Uterus (tissue), 3 donors: ENCODE measurements at regions not wholly inside any gene's neighbourhood (a gene's known extent, or its start where the extent isn't known, plus 50 kb on each side); places are given as distances from the start of the nearest gene placed in this dataset.

Experiments used
- DNase-seq, 2 donors: peaks; one replicate each; pipeline ENCODE4 v3.0.0-alpha.2; 2019 to 2020
- H3K27ac ChIP-seq, 2 donors: fragments of 200-600 bp; sonication (generic); 1 replicate in 1 of 2; 2 replicates in 1 of 2; pipeline ENCODE4 v1.5.1; 2016 to 2018
- H3K27me3 ChIP-seq, 2 donors: fragments of 200-600 bp; sonication (generic); one replicate each; pipeline ENCODE4 v1.5.1; 2018 to 2019; ENCODE audit warnings: control low read depth in 1 of 2
- H3K36me3 ChIP-seq, 2 donors: fragments of 200-600 bp; sonication (generic); one replicate each; pipeline ENCODE4 v1.5.1; 2019; ENCODE audit warnings: control low read depth in 1 of 2
- H3K4me1 ChIP-seq, 2 donors: fragments of 200-600 bp; sonication (generic); one replicate each; pipeline ENCODE4 v1.5.1; 2018 to 2019; ENCODE audit warnings: control low read depth in 1 of 2
- H3K4me3 ChIP-seq, 2 donors: fragments of 200-600 bp; sonication (generic); 1 replicate in 1 of 2; 2 replicates in 1 of 2; pipeline ENCODE4 v1.5.1; 2018 to 2019; ENCODE audit warnings: mild to moderate bottlenecking in 1 of 2
- H3K9me3 ChIP-seq, 2 donors: fragments of 200-600 bp; sonication (generic); one replicate each; pipeline ENCODE4 v1.5.1; 2019; ENCODE audit warnings: control low read depth in 1 of 2
- POLR2A ChIP-seq, 2 donors: fragments of 450-650 bp; IDR thresholded peaks; one replicate each; pipeline ENCODE4 v1.6.1; 2016; ENCODE audit warnings: antibody characterized with exemption in 2 of 2, mild to moderate bottlenecking in 1 of 2, moderate library complexity in 1 of 2
- intact Hi-C: fragments of 100-400 bp; cut with DNase I; formaldehyde crosslinking; loops from one replicate; pipeline ENCODE4 v1.15.1; 2023; ENCODE audit warnings: low total_unique reads
- TF ChIP-seq, protein P1 (sequence below), 4 experiments: fragments of 200-600 bp in 2 of 4; fragments of 450-650 bp in 2 of 4; sonication (generic) in 2 of 4; IDR thresholded peaks; one replicate each; pipeline ENCODE4 v1.5.1; 2016 to 2019; ENCODE audit warnings: antibody characterized with exemption in 4 of 4, mild to moderate bottlenecking in 2 of 4, moderate library complexity in 1 of 4
- donor health status: DM: yes; HTN: yes; CAD: no.

DNA sequence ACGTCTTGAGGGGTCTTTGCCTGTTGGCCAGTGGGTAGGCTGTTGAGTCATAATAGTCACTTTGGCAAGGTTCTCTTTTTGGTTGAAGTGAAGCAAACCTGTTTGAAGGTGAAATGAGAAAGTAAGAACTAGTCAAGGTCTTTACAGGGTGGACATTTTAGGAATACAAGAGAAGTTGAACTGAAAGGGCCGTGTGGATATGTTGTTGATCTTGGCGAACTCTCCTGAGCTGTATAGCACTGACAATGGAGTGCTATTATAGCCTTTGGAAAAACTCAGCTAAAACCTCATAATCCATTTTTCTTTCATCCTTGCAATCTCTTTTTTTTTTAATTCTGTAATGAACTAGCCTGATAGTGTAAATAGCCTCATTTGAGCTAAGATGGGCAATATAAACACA lies 248.1 kb downstream of the MEIS1 start:
- H3K36me3 ChIP-seq = no peaks in the 10 kb centered on the region
- no peak for DNase-seq
- peaks cover 0 to 11% of the 10 kb centered on the region in 2 donors for H3K4me1 ChIP-seq
- peak overlapping the region; percentile 65 to 86 for H3K27ac ChIP-seq
- intact Hi-C loops = no loop called here
- no peak overlapping the region for H3K4me3 ChIP-seq
- H3K9me3 ChIP-seq = no peaks in the 10 kb centered on the region
- TF ChIP-seq, protein P1, sequence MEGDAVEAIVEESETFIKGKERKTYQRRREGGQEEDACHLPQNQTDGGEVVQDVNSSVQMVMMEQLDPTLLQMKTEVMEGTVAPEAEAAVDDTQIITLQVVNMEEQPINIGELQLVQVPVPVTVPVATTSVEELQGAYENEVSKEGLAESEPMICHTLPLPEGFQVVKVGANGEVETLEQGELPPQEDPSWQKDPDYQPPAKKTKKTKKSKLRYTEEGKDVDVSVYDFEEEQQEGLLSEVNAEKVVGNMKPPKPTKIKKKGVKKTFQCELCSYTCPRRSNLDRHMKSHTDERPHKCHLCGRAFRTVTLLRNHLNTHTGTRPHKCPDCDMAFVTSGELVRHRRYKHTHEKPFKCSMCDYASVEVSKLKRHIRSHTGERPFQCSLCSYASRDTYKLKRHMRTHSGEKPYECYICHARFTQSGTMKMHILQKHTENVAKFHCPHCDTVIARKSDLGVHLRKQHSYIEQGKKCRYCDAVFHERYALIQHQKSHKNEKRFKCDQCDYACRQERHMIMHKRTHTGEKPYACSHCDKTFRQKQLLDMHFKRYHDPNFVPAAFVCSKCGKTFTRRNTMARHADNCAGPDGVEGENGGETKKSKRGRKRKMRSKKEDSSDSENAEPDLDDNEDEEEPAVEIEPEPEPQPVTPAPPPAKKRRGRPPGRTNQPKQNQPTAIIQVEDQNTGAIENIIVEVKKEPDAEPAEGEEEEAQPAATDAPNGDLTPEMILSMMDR (IDR thresholded peaks at IDR 0.05) = no peak
- no peak for TF ChIP-seq POLR2A (IDR thresholded peaks at IDR 0.05)
- H3K27me3 ChIP-seq = no peaks in the 10 kb centered on the region

DNA sequence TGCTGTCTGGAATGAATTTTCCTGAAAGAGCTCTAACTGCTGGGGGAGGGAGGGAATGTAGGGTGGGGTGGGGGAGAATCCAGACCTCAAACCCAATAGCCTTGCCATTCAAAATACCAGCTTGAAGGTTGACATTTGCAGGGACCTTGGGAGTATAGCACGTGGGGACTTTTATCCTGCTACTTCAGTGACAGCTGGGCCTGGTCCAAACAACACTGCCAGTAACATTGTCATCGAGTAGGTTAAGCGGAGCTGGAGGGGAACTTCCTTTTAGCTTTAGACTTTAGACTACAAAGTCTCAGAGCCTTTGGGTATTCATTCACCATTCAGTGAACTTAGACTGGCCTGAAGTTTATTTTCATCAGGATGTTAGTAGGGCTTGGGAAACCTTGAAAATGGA lies 248.7 kb downstream of the MEIS1 start:
- Histone ChIP-seq H3K4me1 (peaks cover 0 to 11% of the 10 kb centered on the region in 2 donors), H3K9me3 (no peaks in the 10 kb centered on the region), H3K36me3 (no peaks in the 10 kb centered on the region), H3K27me3 (no peaks in the 10 kb centered on the region), H3K4me3 (no peak overlapping the region), H3K27ac (peak overlapping the region; percentile 65 to 86)
- DNase-seq = no peak
- intact Hi-C loops = no loop called here
- TF ChIP-seq POLR2A (IDR thresholded peaks at IDR 0.05) = no peak
- TF ChIP-seq, protein P1 (IDR thresholded peaks at IDR 0.05) = no peak

DNA sequence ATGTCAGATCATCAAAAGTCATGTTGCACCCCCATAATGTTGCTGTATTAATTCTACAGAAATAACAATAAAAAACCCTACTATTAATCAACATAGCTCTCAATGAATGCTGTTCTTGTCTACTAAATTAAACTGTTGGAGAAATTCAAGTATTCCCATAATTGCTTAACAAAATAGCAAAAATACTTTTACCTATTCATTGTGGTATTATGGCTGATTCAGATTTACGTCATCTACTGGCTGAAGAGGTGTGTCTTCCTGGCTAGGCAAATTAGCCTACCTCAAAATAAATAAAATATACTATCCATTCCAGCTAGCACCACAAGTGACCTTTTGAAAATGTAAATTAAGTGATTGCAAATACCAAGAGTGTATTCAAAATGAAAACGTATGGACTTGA lies 249.4 kb downstream of the MEIS1 start:
- TF ChIP-seq POLR2A (IDR thresholded peaks at IDR 0.05) = no peak
- TF ChIP-seq, protein P1 (IDR thresholded peaks at IDR 0.05) = no peak
- Histone ChIP-seq H3K27ac (peak overlapping the region in 1 of 2 donors; percentile 97), H3K4me1 (peaks cover 0 to 11% of the 10 kb centered on the region in 2 donors), H3K4me3 (no peak overlapping the region), H3K36me3 (no peaks in the 10 kb centered on the region), H3K9me3 (no peaks in the 10 kb centered on the region), H3K27me3 (no peaks in the 10 kb centered on the region)
- intact Hi-C loops = no loop called here
- no peak for DNase-seq

DNA sequence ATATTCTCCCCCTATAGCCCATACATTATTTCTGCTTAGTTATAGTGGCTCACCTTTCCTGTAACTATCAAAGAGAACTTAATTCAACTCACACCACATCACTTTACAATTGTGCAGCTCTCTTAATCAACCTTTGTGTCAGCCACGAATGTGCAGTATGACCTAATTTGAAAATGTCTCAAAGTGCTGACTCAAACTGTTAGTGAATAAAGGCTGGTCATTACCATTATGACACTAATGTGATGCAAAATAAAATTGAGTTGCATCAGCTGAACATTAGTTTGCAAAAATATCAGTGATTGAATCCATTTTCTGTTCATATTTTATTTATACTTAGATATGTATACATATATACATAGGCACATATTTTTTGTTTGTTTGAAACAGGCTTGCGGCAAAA lies 251.8 kb downstream of the MEIS1 start:
- TF ChIP-seq, protein P1 (IDR thresholded peaks at IDR 0.05) = no peak
- TF ChIP-seq POLR2A (IDR thresholded peaks at IDR 0.05) = no peak
- Histone ChIP-seq H3K36me3 (no peaks in the 10 kb centered on the region), H3K27ac (peak overlapping the region; percentile 87 to 97), H3K4me3 (no peak overlapping the region), H3K4me1 (peaks cover 0 to 3% of the 10 kb centered on the region in 2 donors), H3K9me3 (no peaks in the 10 kb centered on the region), H3K27me3 (no peaks in the 10 kb centered on the region)
- DNase-seq = no peak
- intact Hi-C loops = no loop called here

DNA sequence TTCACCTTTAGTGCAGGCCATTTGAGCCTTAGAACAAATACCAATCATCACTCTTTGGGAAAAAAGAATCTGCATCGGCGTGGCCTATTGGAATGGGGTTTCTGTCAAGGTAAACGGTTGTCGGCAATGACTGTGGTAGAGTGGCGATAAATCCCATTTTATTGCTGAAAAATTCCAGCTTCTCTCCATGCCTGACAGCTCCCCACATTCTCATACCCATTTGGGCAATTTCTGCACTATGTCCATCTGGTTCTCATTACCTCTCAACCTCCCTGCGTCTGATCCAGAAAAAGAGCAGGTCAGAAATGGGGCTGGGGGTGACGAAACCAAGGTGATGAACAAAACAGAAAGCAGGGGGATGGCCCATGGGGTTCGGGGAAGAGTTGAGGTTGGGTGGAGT lies 254.0 kb downstream of the MEIS1 start:
- H3K27me3 ChIP-seq = no peaks in the 10 kb centered on the region
- no peaks in the 10 kb centered on the region for H3K4me1 ChIP-seq
- no peak for TF ChIP-seq POLR2A (IDR thresholded peaks at IDR 0.05)
- TF ChIP-seq, protein P1 (IDR thresholded peaks at IDR 0.05) = no peak
- H3K36me3 ChIP-seq = no peaks in the 10 kb centered on the region
- H3K9me3 ChIP-seq = no peaks in the 10 kb centered on the region
- intact Hi-C loops = no loop called here
- H3K27ac ChIP-seq = peak overlapping the region; percentile 87 to 97
- H3K4me3 ChIP-seq = no peak overlapping the region
- no peak for DNase-seq
